Natural killer cell (primary cell): ENCODE measurements at regions not wholly inside any gene's neighbourhood (a gene's known extent, or its start where the extent isn't known, plus 50 kb on each side); places are given as distances from the start of the nearest gene placed in this dataset.

Experiments
- ATAC-seq, 3 donors: fragments of 150-1000 bp in 2 of 3; fragments of 200-7000 bp in 1 of 3; cut with Tn5 transposase; 1 replicate in 1 of 3; 2 replicates in 2 of 3; pipeline ENCODE4 v1.10.0; 2021; ENCODE audit warnings: mild to moderate bottlenecking in 2 of 3, moderate library complexity in 2 of 3
- DNase-seq, 2 donors: peaks; one replicate each; pipeline versions ENCODE4 v3.0.0 to v3.0.0-alpha.2; 2013 to 2021; ENCODE audit warnings: mixed read lengths in 1 of 2
- H3K27ac ChIP-seq: one replicate; pipeline ENCODE4 v1.5.1; 2013; ENCODE audit warnings: mild to moderate bottlenecking, low read length
- H3K27me3 ChIP-seq: one replicate; pipeline ENCODE4 v1.6.1; 2013; ENCODE audit warnings: low read length; ENCODE audit not compliant: control insufficient read depth, insufficient read depth
- H3K36me3 ChIP-seq: one replicate; pipeline ENCODE4 v1.6.1; 2013; ENCODE audit warnings: low read length; ENCODE audit not compliant: control insufficient read depth, insufficient read depth
- H3K4me1 ChIP-seq: one replicate; pipeline ENCODE4 v1.6.1; 2013; ENCODE audit warnings: low read length; ENCODE audit not compliant: control insufficient read depth, insufficient read depth
- H3K4me3 ChIP-seq: one replicate; pipeline ENCODE4 v1.5.1; 2013; ENCODE audit warnings: low read length
- H3K9me3 ChIP-seq: one replicate; pipeline ENCODE4 v1.6.1; 2013; ENCODE audit warnings: low read length; ENCODE audit not compliant: control insufficient read depth, insufficient read depth
- H3K27ac Mint-ChIP-seq, 2 donors: one replicate each; pipeline ENCODE4 v1.8.0; 2022; ENCODE audit warnings: mild to moderate bottlenecking in 2 of 2, mixed read lengths in 2 of 2, moderate library complexity in 1 of 2
- H3K27me3 Mint-ChIP-seq, 2 donors: one replicate each; pipeline ENCODE4 v1.8.0; 2022; ENCODE audit warnings: low read depth in 2 of 2, mixed read lengths in 2 of 2
- H3K36me3 Mint-ChIP-seq: one replicate; pipeline ENCODE4 v1.8.0; 2022; ENCODE audit warnings: mixed read lengths
- H3K4me1 Mint-ChIP-seq, 2 donors: one replicate each; pipeline ENCODE4 v1.8.0; 2022; ENCODE audit warnings: mixed read lengths in 2 of 2
- H3K4me3 Mint-ChIP-seq: one replicate; pipeline ENCODE4 v1.8.0; 2022; ENCODE audit warnings: mild to moderate bottlenecking, moderate library complexity, mixed read lengths
- H3K9me3 Mint-ChIP-seq, 2 donors: one replicate each; pipeline ENCODE4 v1.8.0; 2022; ENCODE audit warnings: mixed read lengths in 2 of 2
- CTCF ChIP-seq: fragments of 200-600 bp; IDR thresholded peaks from one replicate; pipeline ENCODE4 v1.8.0; 2022; ENCODE audit warnings: antibody characterized with exemption
- WGBS: methylation state at CpG from one replicate; pipeline ENCODE4 v1.1.7; 2013; ENCODE audit warnings: missing lambda C conversion rate; ENCODE audit not compliant: insufficient coverage; 5-methylcytosine and 5-hydroxymethylcytosine counted together
- intact Hi-C: fragments of 100-400 bp; cut with micrococcal nuclease; formaldehyde crosslinking; loops from one replicate; pipeline ENCODE4 v1.14.2; 2022

DNA sequence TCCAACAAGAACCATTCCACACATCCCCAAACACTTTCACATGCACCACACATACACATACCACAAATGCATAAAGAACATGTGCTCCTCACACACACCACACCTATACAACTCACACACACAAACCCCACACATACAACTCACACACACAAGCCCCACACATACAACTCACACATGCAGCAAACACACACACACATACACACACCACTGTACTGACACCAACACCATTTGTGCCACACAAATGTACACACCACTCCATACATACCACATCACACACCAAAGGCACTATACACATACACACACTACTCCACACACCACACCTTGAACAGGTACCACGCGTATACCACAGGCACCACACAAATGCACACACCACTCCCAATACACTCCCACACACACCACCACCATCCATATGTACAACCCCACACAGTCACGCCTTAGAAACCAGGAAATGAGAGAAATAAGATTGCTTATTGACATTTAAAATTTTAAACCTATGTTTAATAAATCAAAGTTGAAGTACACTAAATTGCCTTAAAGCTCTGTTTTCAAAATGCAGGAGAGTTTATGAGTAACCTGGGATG is 107.4 kb downstream of the ARL4A start:
- Histone ChIP-seq H3K36me3 (no peaks in the 10 kb centered on the region), H3K27ac (no peak overlapping the region), H3K4me1 (no peaks in the 10 kb centered on the region), H3K9me3 (no peaks in the 10 kb centered on the region), H3K27me3 (no peaks in the 10 kb centered on the region), H3K4me3 (no peak overlapping the region)
- Mint-ChIP-seq H3K4me1 (no peaks in the 10 kb centered on the region), H3K9me3 (no peaks in the 10 kb centered on the region), H3K27me3 (no peaks in the 10 kb centered on the region), H3K36me3 (no peaks in the 10 kb centered on the region), H3K27ac (no peak overlapping the region), H3K4me3 (no peak overlapping the region)
- WGBS: 72% methylated on average over 2 of the region's 3 CpGs
- DNase-seq (no peak), ATAC-seq (peak in 1 of 3 donors; percentile 44)
- intact Hi-C loops: no loop called here
- no peak for TF ChIP-seq CTCF

GRCh38 chr7:12796397-12797127 is 109.1 kb downstream of the ARL4A start:
- H3K27me3 ChIP-seq: no peaks in the 10 kb centered on the region
- no peak for TF ChIP-seq CTCF
- Mint-ChIP-seq H3K36me3 (no peaks in the 10 kb centered on the region), H3K27me3 (no peaks in the 10 kb centered on the region), H3K4me3 (no peak overlapping the region), H3K27ac (no peak overlapping the region), H3K9me3 (no peaks in the 10 kb centered on the region), H3K4me1 (no peaks in the 10 kb centered on the region)
- no peaks in the 10 kb centered on the region for H3K4me1 ChIP-seq
- no peak for DNase-seq
- H3K4me3 ChIP-seq: no peak overlapping the region
- no peaks in the 10 kb centered on the region for H3K9me3 ChIP-seq
- ATAC-seq: no peak
- H3K36me3 ChIP-seq: no peaks in the 10 kb centered on the region
- WGBS: 80% methylated on average over 3 of the region's 4 CpGs
- no peak overlapping the region for H3K27ac ChIP-seq
- intact Hi-C loops: no loop called here

GRCh38 chr7:12800486-12800885 is 113.1 kb downstream of the ARL4A start:
- H3K36me3 ChIP-seq: no peaks in the 10 kb centered on the region
- no peaks in the 10 kb centered on the region for H3K9me3 ChIP-seq
- no peaks in the 10 kb centered on the region for H3K9me3 Mint-ChIP-seq
- H3K27me3 ChIP-seq: no peaks in the 10 kb centered on the region
- 92% methylated on average over 3 of the region's 3 CpGs for WGBS
- intact Hi-C loops: no loop called here
- no peaks in the 10 kb centered on the region for H3K4me1 ChIP-seq
- TF ChIP-seq CTCF: no peak
- no peaks in the 10 kb centered on the region for H3K36me3 Mint-ChIP-seq
- DNase-seq: no peak
- H3K27ac ChIP-seq: no peak overlapping the region
- H3K27me3 Mint-ChIP-seq: no peaks in the 10 kb centered on the region
- H3K4me3 Mint-ChIP-seq: no peak overlapping the region
- no peak overlapping the region for H3K4me3 ChIP-seq
- H3K4me1 Mint-ChIP-seq: no peaks in the 10 kb centered on the region
- H3K27ac Mint-ChIP-seq: no peak overlapping the region
- no peak for ATAC-seq

DNA sequence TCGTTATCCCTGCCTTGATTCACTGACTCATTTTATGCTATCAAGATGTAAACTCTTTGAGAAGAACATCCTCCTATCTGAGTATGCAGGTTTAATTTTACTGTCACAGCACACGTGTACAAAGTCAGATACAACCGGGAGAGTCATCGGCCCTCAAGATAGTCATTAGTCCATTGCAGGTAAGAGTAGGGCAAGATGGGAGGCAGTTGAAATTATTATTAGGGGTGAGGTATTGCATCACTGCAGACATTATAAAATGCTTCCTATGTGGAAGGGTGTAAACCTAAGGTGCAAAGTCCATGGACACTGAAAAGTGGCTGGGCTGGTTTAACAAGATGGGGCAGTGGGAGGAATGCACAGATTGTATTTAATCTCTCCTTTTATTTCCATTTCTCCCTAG is 113.7 kb downstream of the ARL4A start:
- Mint-ChIP-seq H3K36me3 (no peaks in the 10 kb centered on the region), H3K27ac (no peak overlapping the region), H3K27me3 (no peaks in the 10 kb centered on the region), H3K4me3 (no peak overlapping the region), H3K4me1 (no peaks in the 10 kb centered on the region), H3K9me3 (no peaks in the 10 kb centered on the region)
- Histone ChIP-seq H3K4me1 (no peaks in the 10 kb centered on the region), H3K4me3 (no peak overlapping the region), H3K36me3 (no peaks in the 10 kb centered on the region), H3K9me3 (no peaks in the 10 kb centered on the region), H3K27ac (no peak overlapping the region), H3K27me3 (no peaks in the 10 kb centered on the region)
- 72% methylated on average over 4 of the region's 4 CpGs for WGBS
- DNase-seq: no peak
- intact Hi-C loops: no loop called here
- no peak for ATAC-seq
- TF ChIP-seq CTCF: no peak
